ENCODE measurements at regions not wholly inside any gene's neighbourhood (a gene's known extent, or its start where the extent isn't known, plus 50 kb on each side); places are given as distances from the start of the nearest gene placed in this dataset.

DNA sequence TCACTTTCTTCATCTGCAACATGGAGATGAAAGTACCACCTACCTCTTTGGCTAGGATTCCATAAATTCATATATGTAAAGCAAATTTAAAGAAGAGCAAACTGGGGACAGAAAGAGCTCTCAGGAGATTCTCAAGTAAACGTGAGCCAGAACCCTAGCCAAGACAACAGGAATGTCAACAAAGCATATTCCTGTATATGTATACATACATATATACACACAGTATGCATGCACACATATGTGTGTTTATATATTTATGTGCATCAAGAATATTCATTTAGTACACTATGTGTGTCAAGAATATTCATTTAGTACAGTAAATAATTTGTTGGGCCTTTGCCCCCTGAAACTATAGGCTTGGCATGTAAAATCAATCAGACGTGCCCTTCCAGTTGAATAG is 574.4 kb upstream of the KLHL29 start:
- DNase-seq, result no peak

DNA sequence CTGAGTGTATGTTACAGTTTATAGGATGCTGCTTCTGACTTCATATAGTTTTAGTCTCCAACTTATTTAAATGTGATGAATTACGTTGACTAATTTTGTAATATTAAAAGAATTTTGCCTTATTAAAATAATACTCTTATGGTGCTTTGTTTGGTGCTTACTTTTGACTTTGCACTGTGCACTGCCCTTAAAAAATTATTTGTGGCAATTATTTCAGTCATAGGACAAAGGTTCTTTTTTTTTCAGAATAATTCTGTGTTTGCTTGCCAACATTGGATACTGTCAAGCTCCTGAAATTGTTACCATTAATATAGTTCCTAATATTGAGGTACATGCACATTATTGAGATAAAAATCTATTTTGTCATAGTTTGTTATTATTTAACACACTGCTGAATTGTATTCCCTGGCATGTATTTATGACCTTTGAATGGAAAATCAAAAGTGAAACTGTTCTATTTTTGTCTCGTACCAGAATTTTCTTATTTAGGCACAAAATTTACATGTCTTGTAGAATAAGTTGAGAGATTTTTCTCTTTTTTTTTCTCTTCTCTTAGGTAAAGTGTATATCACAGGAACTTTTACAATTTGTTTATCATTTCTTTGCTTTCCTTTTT is 572.8 kb upstream of the KLHL29 start:
- no peak for DNase-seq

DNA sequence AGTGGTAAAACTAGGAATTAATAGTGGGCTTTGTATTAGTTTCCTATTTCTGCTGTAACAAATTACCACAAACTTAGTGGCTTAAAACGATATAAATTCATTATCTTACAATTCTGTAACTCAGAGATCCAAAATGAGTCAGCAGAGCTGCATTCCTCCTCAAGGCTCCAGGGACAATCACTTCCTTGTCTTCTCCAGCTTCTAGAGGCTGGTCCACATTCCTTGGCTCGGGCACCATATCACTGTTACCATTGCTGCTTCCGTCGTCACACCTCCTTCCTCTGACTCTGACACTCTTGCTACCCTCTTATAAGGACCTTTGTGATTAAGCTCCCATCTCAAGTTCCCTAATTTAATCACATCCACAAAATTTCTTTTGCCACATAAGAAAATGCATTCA is 567.8 kb upstream of the KLHL29 start:
- DNase-seq, result no peak

GRCh38 chr2:22821458-22821857 is 563.5 kb upstream of the KLHL29 start:
- DNase-seq, result no peak

DNA sequence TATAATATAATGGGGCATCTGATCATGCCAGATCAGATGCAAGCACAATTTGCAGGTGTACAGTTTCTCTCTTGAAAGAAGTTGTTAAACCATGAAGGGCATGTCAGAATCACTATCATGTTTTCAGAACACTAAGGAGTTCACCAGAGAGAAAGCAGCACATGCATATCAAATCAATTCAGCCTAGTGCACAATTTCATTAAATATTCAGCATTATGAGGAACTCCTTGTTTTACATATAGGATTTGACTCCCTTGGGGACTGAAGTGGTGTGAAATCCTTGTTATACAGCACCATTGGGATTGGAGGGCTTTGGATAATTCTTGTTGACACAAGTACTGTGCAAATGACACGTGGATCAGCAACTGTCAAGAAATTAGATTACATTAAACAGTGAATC is 562.1 kb upstream of the KLHL29 start:
- no peak for DNase-seq

- DNase-seq, result no peak
Measured at GRCh38 chr2:22824618-22825017, 560.4 kb upstream of the KLHL29 start.

DNA sequence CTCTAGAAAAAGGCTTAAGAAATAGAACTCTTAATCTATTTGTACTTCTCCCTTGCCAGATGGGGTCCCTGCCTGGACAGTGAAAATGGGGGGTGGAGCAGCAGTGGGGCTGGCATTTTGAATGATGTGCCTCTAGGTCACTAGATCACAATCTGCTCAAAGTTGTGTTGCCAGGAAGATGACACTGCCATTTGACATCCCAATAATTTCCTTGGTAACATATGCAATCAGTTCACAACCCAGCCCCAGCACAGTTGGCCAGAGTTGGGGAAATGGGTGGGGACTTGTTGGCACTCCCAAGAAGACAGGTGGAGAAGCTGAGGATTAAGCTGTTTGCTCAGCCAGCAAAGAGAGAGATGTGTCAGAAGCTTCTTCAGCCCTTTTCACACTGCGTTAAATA is 558.3 kb upstream of the KLHL29 start:
- no peak for DNase-seq

DNA sequence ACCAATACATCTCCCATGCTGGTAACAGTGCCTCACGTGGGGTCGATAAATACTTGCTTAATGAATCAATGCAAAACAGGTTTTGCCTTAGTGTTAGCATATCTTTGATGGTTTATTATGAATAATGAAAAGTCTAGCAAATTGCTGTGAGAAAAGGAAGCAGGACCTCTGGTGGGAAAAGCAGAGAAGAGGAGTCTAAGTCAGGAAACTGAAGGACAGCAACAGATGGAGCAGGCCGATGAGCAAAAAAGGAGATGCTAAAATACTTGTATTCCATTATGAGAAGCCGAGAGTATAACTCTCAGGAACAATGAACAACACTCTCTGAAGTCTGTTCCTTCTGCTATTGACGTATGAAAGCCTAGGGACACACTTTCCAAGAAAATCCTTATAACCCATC is 555.2 kb upstream of the KLHL29 start:
- DNase-seq, result no peak

- no peak for DNase-seq
Measured at GRCh38 chr2:22832196-22832595, 552.8 kb upstream of the KLHL29 start.

GRCh38 chr2:22838461-22838860 is 546.5 kb upstream of the KLHL29 start:
- DNase-seq, result no peak

DNA sequence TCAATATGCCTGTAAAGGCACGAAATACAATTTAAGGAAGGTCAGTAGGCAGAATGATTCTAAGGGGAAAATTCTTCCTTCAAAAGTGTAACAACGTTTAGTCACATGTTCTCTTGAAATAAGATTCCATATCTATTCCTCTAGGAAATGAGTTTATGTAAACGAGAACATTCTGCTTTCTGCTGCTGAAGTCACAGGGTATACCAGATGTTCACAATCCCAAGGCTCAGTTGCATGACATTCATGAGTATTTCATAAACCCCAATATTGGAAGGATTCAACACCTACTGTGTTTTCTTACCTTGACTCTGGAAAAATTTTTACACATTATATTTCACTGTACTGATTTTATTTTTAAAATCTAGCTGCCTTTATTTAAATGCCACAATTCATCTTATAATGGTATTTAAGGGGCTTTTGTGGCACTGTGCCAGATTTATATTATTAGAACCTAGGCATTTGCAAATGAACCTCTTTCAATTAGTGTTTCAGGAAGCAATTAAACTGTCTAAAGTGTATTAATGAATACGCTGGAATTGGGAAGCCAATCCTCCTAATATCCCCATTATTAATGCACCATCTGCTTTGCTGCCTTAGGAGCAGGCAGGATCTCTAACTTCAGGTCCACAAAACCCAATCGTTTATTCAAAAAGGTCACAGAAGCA is 542.6 kb upstream of the KLHL29 start:
- no peak for DNase-seq

GRCh38 chr2:22843919-22844537 is 541.0 kb upstream of the KLHL29 start:
- DNase-seq, result no peak

- DNase-seq, result no peak
Measured at GRCh38 chr2:22850310-22850709, 534.7 kb upstream of the KLHL29 start.

GRCh38 chr2:22854588-22854987 is 530.4 kb upstream of the KLHL29 start:
- DNase-seq, result no peak

- DNase-seq, result no peak
Measured at GRCh38 chr2:22855081-22855480, 529.9 kb upstream of the KLHL29 start.

DNA sequence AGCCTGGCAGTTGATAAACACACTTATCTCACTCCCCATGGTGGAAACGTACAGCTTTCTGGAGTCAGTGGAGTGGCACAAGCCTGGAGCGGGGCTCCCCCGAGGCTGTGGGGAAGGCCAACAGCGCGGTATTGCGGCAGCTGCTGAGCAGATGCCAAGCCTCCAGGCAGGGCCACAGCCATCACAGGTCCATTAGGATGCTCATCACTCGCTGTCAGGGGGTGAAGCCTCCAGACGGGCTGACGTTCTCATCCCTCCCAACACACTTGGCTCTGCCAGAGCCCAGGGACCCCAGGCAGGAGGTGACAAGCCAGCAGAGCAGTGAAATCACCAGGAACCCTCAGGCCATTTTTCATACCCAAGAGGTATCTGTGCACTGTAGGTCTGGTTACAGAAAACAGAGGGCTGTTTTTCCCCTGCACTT is 529.2 kb upstream of the KLHL29 start:
- no peak for DNase-seq

DNA sequence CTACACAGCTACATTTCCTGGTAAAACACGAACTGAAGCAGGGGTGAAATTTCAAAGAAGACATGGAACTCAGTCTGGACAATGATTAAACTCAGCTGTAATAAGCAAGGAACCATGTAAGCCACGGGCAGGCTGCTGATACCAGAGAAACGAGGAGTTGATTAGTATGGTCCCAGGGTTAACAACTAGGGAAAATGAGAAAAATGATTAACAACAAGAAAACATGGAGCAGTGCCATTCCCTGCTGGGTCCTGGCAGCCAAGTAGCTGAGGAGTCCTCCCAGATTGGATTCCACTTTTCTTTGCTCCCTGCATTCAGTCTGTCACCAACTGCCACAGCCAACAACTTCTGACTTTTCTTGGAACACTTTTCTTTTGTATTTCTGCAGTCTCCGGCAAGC is 517.0 kb upstream of the KLHL29 start:
- DNase-seq, result no peak

DNA sequence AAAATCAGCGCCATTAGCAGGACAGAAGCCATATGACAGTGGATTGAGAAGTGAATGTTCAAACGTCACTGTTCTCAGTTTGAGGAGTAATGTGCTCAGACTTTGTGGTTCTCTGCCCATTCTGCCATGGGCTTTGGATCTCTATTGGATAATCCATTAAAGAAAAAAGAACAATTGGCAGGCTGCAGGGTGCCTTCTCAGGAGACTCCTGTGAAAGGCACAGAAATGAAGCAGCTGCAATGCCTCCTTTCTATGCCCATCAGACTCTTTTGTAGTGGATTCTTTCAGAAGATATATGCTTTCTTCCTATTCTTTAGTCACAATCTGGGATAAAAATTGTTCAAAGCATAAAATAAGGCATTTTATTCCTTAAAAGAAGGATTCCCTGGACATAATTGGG is 506.9 kb upstream of the KLHL29 start:
- DNase-seq, result no peak

DNA sequence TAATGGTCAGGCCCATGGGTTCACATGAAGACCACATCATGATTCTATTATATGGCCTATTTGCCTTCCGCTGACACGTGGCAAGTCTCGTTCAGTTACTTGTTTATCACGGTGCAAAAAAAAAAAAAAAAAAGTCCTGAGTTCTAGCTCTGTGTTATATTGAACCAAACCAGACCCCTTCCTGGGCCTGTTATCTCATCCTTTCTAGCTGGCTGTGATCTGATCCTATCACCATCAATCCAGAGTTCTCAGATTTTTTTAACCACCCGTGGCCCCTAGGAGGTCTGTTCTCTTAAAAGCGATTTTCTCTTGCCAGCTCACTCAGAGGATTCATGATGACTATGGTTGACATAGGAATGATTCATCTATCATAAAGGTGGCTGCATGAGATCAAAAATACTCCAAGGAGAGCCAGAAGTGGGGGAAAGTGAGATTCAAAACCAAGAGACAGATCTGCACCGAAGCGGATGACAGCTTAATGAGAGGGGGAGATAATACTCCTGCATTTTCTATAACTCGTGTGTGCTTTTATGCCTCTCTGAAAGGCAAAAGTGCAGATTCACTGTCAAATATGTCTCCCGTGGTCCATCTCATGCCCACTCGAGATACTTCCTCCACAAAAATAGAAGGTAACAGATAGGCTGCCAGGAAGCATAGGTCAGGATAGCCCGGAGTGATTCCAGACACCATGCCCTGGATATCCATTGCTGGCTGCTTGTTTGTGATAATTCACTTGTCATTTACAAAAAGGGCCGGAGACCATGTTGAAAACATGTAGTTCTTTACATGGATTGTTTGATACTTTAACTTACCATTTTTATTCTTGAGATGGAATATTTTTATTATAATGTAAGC is 505.7 kb upstream of the KLHL29 start:
- no peak for DNase-seq

GRCh38 chr2:22880161-22880560 is 504.8 kb upstream of the KLHL29 start:
- DNase-seq, result no peak

DNA sequence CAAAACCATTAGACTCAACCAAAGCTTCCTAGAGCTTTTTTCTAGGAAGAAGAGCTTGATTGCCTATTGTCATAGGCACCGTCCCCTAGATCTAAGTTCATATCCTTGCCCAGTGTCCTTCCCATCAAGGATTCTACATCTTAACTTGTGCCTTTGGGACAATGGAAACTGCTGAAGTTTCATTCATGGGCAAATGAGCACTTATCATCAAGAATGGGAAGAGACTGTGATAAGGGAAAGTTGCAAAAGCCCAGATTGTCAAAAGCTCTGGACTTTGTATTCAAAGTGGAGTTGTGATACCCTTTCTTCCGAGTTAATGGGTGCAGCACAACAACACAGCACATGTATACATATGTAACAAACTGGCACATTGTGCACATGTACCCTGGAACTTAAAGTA is 503.0 kb upstream of the KLHL29 start:
- no peak for DNase-seq

DNA sequence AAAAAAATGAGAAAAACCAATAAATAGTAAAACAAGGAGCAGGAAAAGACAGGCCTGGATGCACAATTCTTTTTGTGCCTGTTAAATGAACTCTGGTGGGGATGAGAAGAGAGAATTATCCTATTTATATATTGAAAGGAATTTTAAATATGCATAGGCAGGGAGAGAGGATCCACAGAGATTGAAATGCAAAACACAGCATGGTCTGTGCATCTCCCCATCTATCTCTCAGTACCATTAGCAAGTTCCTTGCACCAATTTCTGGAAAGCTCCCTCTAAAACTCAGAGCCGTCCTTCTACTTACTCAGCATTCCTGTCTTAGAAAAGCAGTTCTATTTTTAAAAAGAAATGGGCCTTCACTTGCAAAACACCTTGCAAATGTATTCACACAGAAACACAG is 502.3 kb upstream of the KLHL29 start:
- DNase-seq, result no peak

DNA sequence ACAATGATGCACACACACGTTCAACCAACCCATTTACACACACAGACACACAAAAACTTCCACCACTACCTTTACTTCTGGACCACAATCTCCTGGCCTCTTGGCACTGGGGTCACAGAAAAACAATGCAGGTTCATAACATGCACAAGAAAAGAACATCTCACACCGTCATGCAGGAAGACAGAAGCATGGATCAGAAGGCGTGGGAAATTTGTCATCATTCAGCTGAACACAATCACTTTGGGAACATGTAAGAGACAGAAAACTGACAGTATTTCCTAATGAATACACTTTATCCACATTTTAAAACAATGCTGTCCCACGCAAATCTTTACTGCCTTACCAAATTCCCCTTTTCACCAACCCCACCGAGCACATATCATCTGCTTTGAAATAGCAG is 501.9 kb upstream of the KLHL29 start:
- no peak for DNase-seq

DNA sequence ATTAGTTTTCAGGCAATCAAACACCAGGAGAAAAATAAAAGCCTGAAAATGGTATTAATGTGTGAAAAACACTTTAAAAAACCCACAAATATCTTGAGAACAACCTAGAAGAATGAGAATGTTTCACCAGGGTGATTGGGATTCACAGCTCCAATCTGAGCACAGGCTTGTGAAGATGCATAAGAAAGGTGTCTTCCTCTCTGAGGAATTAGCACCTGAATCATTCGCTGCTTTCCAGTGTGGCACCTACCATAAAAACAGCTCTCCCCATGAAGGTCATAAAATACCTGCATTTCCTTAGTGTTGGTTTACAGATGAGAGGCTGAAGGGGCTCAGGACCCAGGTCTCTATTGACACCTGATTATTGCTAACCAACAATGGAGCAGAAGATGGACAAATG is 499.7 kb upstream of the KLHL29 start:
- DNase-seq, result no peak

All from GF-D8 (cell line).